SK-N-SH (cell line): ENCODE measurements at regions not wholly inside any gene's neighbourhood (a gene's known extent, or its start where the extent isn't known, plus 50 kb on each side); places are given as distances from the start of the nearest gene placed in this dataset.

ENCODE experiments used
- CTCF ChIA-PET: fragments of 300-600, 350-600 bp; formaldehyde crosslinking; extraction: SDS; loops from one replicate; lab custom pipeline; 2021; lab: Yijun Ruan, JAX
- POLR2A ChIA-PET: fragments of 350-600 bp; sonication (Branson Sonifier 250); formaldehyde crosslinking; extraction: SDS; loops from one replicate; lab custom pipeline; 2020; ENCODE audit warnings: antibody characterized with exemption, inconsistent platforms; lab: Yijun Ruan, JAX
- DNase-seq: peaks from one replicate; pipeline ENCODE4 v3.0.0; 2012
- H2AFZ ChIP-seq: fragments of 200-600 bp; sonication (generic); 2 replicates; pipeline ENCODE4 v1.8.1; 2016; ENCODE audit warnings: antibody characterized with exemption, mild to moderate bottlenecking, low read depth
- H3F3A ChIP-seq: fragments of 200-600 bp; sonication (generic); replicated peaks from 2 replicates; pipeline ENCODE3; 2016; ENCODE audit warnings: antibody characterized with exemption, mild to moderate bottlenecking; ENCODE audit not compliant: insufficient read depth
- H3K27ac ChIP-seq, 2 experiments: fragments of 200-500 bp in 1 of 2; fragments of 200-600 bp in 1 of 2; sonication (Bioruptor generic) in 1 of 2; sonication (generic), shearing (Covaris generic) in 1 of 2; 2 replicates each; pipeline versions ENCODE4 v1.5.1 to v1.6.1; 2014 to 2016; ENCODE audit warnings: low read depth in 2 of 2, inconsistent platforms in 1 of 2, low read length in 1 of 2, mild to moderate bottlenecking in 1 of 2, mixed read lengths in 1 of 2
- H3K27me3 ChIP-seq: fragments of 200-600 bp; sonication (generic), shearing (Covaris generic); 2 replicates; pipeline ENCODE4 v1.6.1; 2016; ENCODE audit warnings: mixed run types; ENCODE audit not compliant: insufficient read depth
- H3K36me3 ChIP-seq, 2 experiments: fragments of 200-500 bp in 1 of 2; fragments of 200-600 bp in 1 of 2; sonication (Bioruptor generic) in 1 of 2; sonication (generic) in 1 of 2; replicated peaks in 1 of 2; 2 replicates each; pipeline versions ENCODE3 to v1.5.1; 2014 to 2016; ENCODE audit warnings: low read length in 1 of 2, mild to moderate bottlenecking in 1 of 2; ENCODE audit not compliant: insufficient read depth in 2 of 2, control insufficient read depth in 1 of 2
- H3K4me1 ChIP-seq, 2 experiments: fragments of 200-500 bp in 1 of 2; fragments of 200-600 bp in 1 of 2; sonication (Bioruptor generic) in 1 of 2; sonication (generic), shearing (Covaris generic) in 1 of 2; 2 replicates each; pipeline versions ENCODE4 v1.5.1 to v1.6.1; 2014 to 2016; ENCODE audit warnings: low read depth in 1 of 2, low read length in 1 of 2, mixed run types in 1 of 2; ENCODE audit not compliant: insufficient read depth in 2 of 2, control insufficient read depth in 1 of 2
- H3K4me2 ChIP-seq: fragments of 200-600 bp; sonication (generic), shearing (Covaris generic); 2 replicates; pipeline ENCODE4 v1.6.1; 2017; ENCODE audit warnings: mixed run types
- H3K4me3 ChIP-seq, 2 experiments: fragments of 200-500 bp in 1 of 2; fragments of 200-600 bp in 1 of 2; sonication (Bioruptor generic) in 1 of 2; sonication (generic), shearing (Covaris generic) in 1 of 2; 2 replicates each; pipeline versions ENCODE4 v1.5.1 to v1.8.1; 2014 to 2016; ENCODE audit warnings: low read depth in 2 of 2, inconsistent platforms in 1 of 2, low read length in 1 of 2, mild to moderate bottlenecking in 1 of 2, mixed read lengths in 1 of 2, moderate library complexity in 1 of 2
- H3K79me2 ChIP-seq: fragments of 200-600 bp; sonication (generic); 2 replicates; pipeline ENCODE4 v1.8.1; 2017; ENCODE audit warnings: mild to moderate bottlenecking; ENCODE audit not compliant: insufficient read depth
- H3K9ac ChIP-seq: fragments of 200-600 bp; sonication (generic); 2 replicates; pipeline ENCODE4 v1.6.1; 2017; ENCODE audit warnings: mixed run types
- H3K9me2 ChIP-seq: fragments of 200-600 bp; sonication (generic); 2 replicates; pipeline ENCODE4 v1.6.1; 2017; ENCODE audit warnings: mixed run types
- H3K9me3 ChIP-seq: fragments of 200-600 bp; sonication (generic); 2 replicates; pipeline ENCODE4 v1.6.1; 2017; ENCODE audit warnings: mixed run types, mild to moderate bottlenecking, moderate library complexity
- H4K20me1 ChIP-seq: fragments of 200-600 bp; sonication (generic); 2 replicates; pipeline ENCODE4 v1.6.1; 2017; ENCODE audit warnings: mild to moderate bottlenecking, mixed run types; ENCODE audit not compliant: insufficient read depth
- CHD2 ChIP-seq: fragments of 150-350 bp; IDR thresholded peaks from 2 replicates; pipeline ENCODE4 v1.6.1; 2018; ENCODE audit warnings: low read length; ENCODE audit not compliant: partially characterized antibody
- FOXJ3 ChIP-seq: sonication (generic); formaldehyde crosslinking; IDR thresholded peaks from 2 replicates; pipeline ENCODE4 v1.5.1; 2020; ENCODE audit warnings: mild to moderate bottlenecking, missing genetic modification reagents
- FOXM1 ChIP-seq: IDR thresholded peaks from 2 replicates; pipeline ENCODE4 v1.4.0; 2012; ENCODE audit warnings: low read depth, mild to moderate bottlenecking
- GATA2 ChIP-seq: sonication (generic); formaldehyde crosslinking; IDR thresholded peaks from 2 replicates; pipeline ENCODE4 v1.5.0; 2020; ENCODE audit warnings: mild to moderate bottlenecking, missing genetic modification reagents
- JUND ChIP-seq: IDR thresholded peaks from 2 replicates; pipeline ENCODE4 v1.4.0; 2012
- NFIC ChIP-seq: IDR thresholded peaks from 2 replicates; pipeline ENCODE4 v1.4.0; 2012; ENCODE audit warnings: borderline replicate concordance
- RAD21 ChIP-seq: IDR thresholded peaks from 2 replicates; pipeline ENCODE4 v1.6.1; 2012; ENCODE audit warnings: mild to moderate bottlenecking, low read length
- RCOR1 ChIP-seq: fragments of 150-350 bp; IDR thresholded peaks from 2 replicates; pipeline ENCODE4 v1.6.1; 2017; ENCODE audit warnings: antibody characterized with exemption, low read length
- RXRA ChIP-seq: IDR thresholded peaks from 2 replicates; pipeline ENCODE4 v1.4.0; 2012; ENCODE audit warnings: low read depth, mild to moderate bottlenecking, borderline replicate concordance
- SMC3 ChIP-seq: IDR thresholded peaks from 2 replicates; pipeline ENCODE4 v1.6.1; 2012; ENCODE audit warnings: low read depth, low read length, improper control_type of control experiment
- TAF1 ChIP-seq: IDR thresholded peaks from 2 replicates; pipeline ENCODE4 v1.6.1; 2012; ENCODE audit warnings: low read depth, mild to moderate bottlenecking, low read length, moderate library complexity, borderline replicate concordance
- TEAD4 ChIP-seq: IDR thresholded peaks from 2 replicates; pipeline ENCODE4 v1.4.0; 2012; ENCODE audit warnings: mild to moderate bottlenecking, borderline replicate concordance; ENCODE audit not compliant: insufficient read depth
- YY1 ChIP-seq: IDR thresholded peaks from 2 replicates; pipeline ENCODE4 v1.4.0; 2012; ENCODE audit warnings: low read depth, mild to moderate bottlenecking
- WGBS: methylation state at CpG from one replicate; pipeline ENCODE4 v1.1.6; 2017; ENCODE audit warnings: low lambda C conversion rate; 5-methylcytosine and 5-hydroxymethylcytosine counted together
- TF ChIP-seq, protein P1 (sequence below): IDR thresholded peaks from 2 replicates; pipeline ENCODE4 v1.4.0; 2012; ENCODE audit warnings: low read depth
- TF ChIP-seq, protein P2 (sequence below): fragments of 200-600 bp; sonication (generic); IDR thresholded peaks from 2 replicates; pipeline ENCODE4 v1.6.1; 2017; ENCODE audit warnings: antibody characterized with exemption, mild to moderate bottlenecking, moderate library complexity

DNA sequence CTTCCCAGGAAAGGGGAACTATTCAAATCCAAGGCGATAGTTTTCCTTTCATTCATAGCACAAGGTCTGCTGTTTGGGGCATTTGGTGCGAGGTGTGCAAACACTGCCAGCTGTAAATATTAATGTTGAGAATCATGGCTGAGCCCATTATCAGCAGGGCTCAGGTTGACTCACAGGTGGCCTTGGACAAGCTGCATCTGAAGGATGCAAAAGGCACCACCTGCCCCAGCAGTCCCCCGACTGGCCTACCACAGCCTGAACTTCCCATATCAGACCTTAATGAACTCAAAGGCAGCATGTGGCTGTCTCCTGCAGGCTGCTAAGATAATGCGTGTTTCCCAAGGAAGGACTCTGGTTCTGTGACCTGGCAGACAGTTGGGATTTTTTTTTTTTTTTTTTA, 93.3 kb upstream of the MAP1LC3B2 start:
- CTCF ChIA-PET, result interaction anchor here (0.9 kb wide), 1 partner anchor 74 kb away, joined by 3 read pairs; no protein-coding TSS in a partner anchor
- H3K27ac ChIP-seq, result no peak overlapping the region
- DNase-seq, result no peak
- H3K4me2 ChIP-seq, result no peak overlapping the region
- H4K20me1 ChIP-seq, result no peaks in the 10 kb centered on the region
- no peaks in the 10 kb centered on the region for H3K4me1 ChIP-seq
- H3K9me3 ChIP-seq, result no peaks in the 10 kb centered on the region
- H3K79me2 ChIP-seq, result no peaks in the 10 kb centered on the region
- no peak overlapping the region for H3K9ac ChIP-seq
- no peaks in the 10 kb centered on the region for H3K27me3 ChIP-seq
- H3F3A ChIP-seq, result no peaks in the 10 kb centered on the region
- no peak overlapping the region for H2AFZ ChIP-seq
- 97% methylated on average over 3 of the region's 4 CpGs for WGBS
- no peaks in the 10 kb centered on the region for H3K9me2 ChIP-seq
- POLR2A ChIA-PET, result no interaction called here
- no peaks in the 10 kb centered on the region for H3K36me3 ChIP-seq
- TF ChIP-seq GATA2, result no peak
- no peak for TF ChIP-seq RCOR1
- TF ChIP-seq FOXJ3, result no peak
- TF ChIP-seq YY1, result no peak
- TF ChIP-seq RAD21, result no peak
- TF ChIP-seq SMC3, result no peak
- TF ChIP-seq NFIC, result no peak
- no peak for TF ChIP-seq TEAD4
- no peak for TF ChIP-seq CHD2
- no peak for TF ChIP-seq JUND
- no peak overlapping the region for H3K4me3 ChIP-seq

DNA sequence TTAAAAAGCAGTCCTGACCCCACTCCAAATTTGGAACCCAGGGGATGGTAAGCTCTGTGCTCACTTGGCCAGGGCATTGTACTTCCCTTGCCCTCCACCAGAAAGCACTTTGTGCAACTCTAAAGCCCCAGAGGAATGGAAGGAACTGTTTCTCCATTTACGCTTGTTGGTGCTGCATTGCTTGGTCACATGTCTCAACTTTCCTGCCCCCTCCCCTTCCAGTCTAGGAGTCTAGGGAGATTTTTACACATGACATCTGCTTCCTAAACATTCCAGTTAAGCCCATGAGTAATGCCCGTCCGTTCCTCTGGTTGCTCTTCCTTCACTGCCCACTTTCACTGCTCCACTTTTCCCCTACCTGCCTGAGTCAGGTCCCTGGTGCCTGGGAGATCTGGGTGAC, 92.6 kb upstream of the MAP1LC3B2 start:
- Histone ChIP-seq H3K4me2 (no peak overlapping the region), H3K9me2 (no peaks in the 10 kb centered on the region), H3K4me3 (no peak overlapping the region), H3K4me1 (no peaks in the 10 kb centered on the region), H3K9me3 (no peaks in the 10 kb centered on the region), H3F3A (no peaks in the 10 kb centered on the region), H3K79me2 (no peaks in the 10 kb centered on the region), H3K36me3 (no peaks in the 10 kb centered on the region), H4K20me1 (no peaks in the 10 kb centered on the region), H3K27ac (no peak overlapping the region), H3K9ac (no peak overlapping the region), H2AFZ (no peak overlapping the region), H3K27me3 (no peaks in the 10 kb centered on the region)
- no peak for DNase-seq
- WGBS, result 36% methylated on average over 3 of the region's 3 CpGs
- ChIA-PET POLR2A (no interaction called here), CTCF (interaction anchor here (0.9 kb wide), 1 partner anchor 73 kb away, joined by 3 read pairs; no protein-coding TSS in a partner anchor)
- TF ChIP-seq SMC3, result no peak
- TF ChIP-seq, protein P1, sequence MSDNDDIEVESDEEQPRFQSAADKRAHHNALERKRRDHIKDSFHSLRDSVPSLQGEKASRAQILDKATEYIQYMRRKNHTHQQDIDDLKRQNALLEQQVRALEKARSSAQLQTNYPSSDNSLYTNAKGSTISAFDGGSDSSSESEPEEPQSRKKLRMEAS, result 0 out of 2 replicates have a peak, but pooled peaks have one; percentile 12

DNA sequence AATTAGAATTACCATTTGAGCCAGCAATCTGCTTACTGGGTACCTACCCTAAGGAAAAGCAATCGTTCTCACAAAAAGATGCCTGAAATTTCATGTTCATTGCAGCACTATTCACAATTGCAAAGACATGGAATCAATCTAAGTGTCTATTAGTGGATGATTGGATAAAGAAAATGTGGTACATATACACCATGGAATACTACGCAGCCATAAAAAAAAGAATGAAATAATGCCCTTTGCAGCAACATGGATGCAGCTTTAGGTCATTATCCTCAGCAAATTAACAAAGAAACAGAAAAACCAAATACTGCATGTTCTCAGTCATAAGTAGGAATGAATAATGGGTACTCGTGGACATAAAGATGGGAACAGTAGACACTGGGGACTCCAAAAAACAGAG, 89.8 kb upstream of the MAP1LC3B2 start:
- Histone ChIP-seq H4K20me1 (no peaks in the 10 kb centered on the region), H3K9me3 (no peaks in the 10 kb centered on the region), H3K4me3 (no peak overlapping the region), H3F3A (no peaks in the 10 kb centered on the region), H3K27ac (no peak overlapping the region), H2AFZ (no peak overlapping the region), H3K79me2 (no peaks in the 10 kb centered on the region), H3K36me3 (no peaks in the 10 kb centered on the region), H3K27me3 (no peaks in the 10 kb centered on the region), H3K4me2 (no peak overlapping the region), H3K4me1 (no peaks in the 10 kb centered on the region), H3K9me2 (no peaks in the 10 kb centered on the region), H3K9ac (no peak overlapping the region)
- POLR2A ChIA-PET, result no interaction called here
- CTCF ChIA-PET, result no interaction called here
- no peak for DNase-seq
- 90% methylated on average over 3 of the region's 3 CpGs for WGBS
- TF ChIP-seq RXRA, result no peak
- no peak for TF ChIP-seq FOXM1
- TF ChIP-seq, protein P2, sequence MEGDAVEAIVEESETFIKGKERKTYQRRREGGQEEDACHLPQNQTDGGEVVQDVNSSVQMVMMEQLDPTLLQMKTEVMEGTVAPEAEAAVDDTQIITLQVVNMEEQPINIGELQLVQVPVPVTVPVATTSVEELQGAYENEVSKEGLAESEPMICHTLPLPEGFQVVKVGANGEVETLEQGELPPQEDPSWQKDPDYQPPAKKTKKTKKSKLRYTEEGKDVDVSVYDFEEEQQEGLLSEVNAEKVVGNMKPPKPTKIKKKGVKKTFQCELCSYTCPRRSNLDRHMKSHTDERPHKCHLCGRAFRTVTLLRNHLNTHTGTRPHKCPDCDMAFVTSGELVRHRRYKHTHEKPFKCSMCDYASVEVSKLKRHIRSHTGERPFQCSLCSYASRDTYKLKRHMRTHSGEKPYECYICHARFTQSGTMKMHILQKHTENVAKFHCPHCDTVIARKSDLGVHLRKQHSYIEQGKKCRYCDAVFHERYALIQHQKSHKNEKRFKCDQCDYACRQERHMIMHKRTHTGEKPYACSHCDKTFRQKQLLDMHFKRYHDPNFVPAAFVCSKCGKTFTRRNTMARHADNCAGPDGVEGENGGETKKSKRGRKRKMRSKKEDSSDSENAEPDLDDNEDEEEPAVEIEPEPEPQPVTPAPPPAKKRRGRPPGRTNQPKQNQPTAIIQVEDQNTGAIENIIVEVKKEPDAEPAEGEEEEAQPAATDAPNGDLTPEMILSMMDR, result no peak
- TF ChIP-seq TAF1, result no peak
